ENCODE measurements at regions not wholly inside any gene's neighbourhood (a gene's known extent, or its start where the extent isn't known, plus 50 kb on each side); places are given as distances from the start of the nearest gene placed in this dataset.
"Not testable (repeated sequence)": the region's sequence is repeated elsewhere in the genome, so short reads cannot be mapped to it uniquely, and the experiment has no call there.

- POLR2A ChIA-PET, result no interaction called here
- H3K27ac Mint-ChIP-seq, result no peak overlapping the region
- no peaks in the 10 kb centered on the region for H3K4me1 Mint-ChIP-seq
Measured at GRCh38 chr9:107839371-107839770, 349.8 kb upstream of the KLF4 start.

GRCh38 chr9:107838766-107839165, 349.2 kb upstream of the KLF4 start:
- no peak for DNase-seq
- Mint-ChIP-seq H3K4me1 (no peaks in the 10 kb centered on the region), H3K27me3 (no peaks in the 10 kb centered on the region), H3K4me3 (no peak overlapping the region), H3K36me3 (ENCODE audit: low read depth) (no peaks in the 10 kb centered on the region), H3K27ac (no peak overlapping the region), H3K9me3 (peaks cover 6% of the 10 kb centered on the region)
- POLR2A ChIA-PET, result no interaction called here
- CTCF ChIA-PET, result no interaction called here

More at GRCh38 chr9:107839371-107839770, 349.8 kb upstream of the KLF4 start:
- peaks cover 6% of the 10 kb centered on the region for H3K9me3 Mint-ChIP-seq
- CTCF ChIA-PET, result no interaction called here
- no peak for DNase-seq
- H3K27me3 Mint-ChIP-seq, result no peaks in the 10 kb centered on the region
- no peak overlapping the region for H3K4me3 Mint-ChIP-seq
- no peaks in the 10 kb centered on the region for H3K36me3 Mint-ChIP-seq (ENCODE audit: low read depth)

GRCh38 chr9:107836300-107836699, 346.7 kb upstream of the KLF4 start:
- H3K4me3 Mint-ChIP-seq, result no peak overlapping the region
- ChIA-PET CTCF (no interaction called here), POLR2A (no interaction called here)
- no peak overlapping the region for H3K27ac Mint-ChIP-seq
- no peaks in the 10 kb centered on the region for H3K27me3 Mint-ChIP-seq
- no peak for DNase-seq
- H3K4me1 Mint-ChIP-seq, result no peaks in the 10 kb centered on the region
- no peaks in the 10 kb centered on the region for H3K36me3 Mint-ChIP-seq (ENCODE audit: low read depth)
- H3K9me3 Mint-ChIP-seq, result peaks cover 6% of the 10 kb centered on the region

- Mint-ChIP-seq H3K9me3 (peaks cover 4% of the 10 kb centered on the region), H3K27ac (no peak overlapping the region), H3K36me3 (ENCODE audit: low read depth) (no peaks in the 10 kb centered on the region), H3K27me3 (no peaks in the 10 kb centered on the region), H3K4me1 (no peaks in the 10 kb centered on the region), H3K4me3 (no peak overlapping the region)
- ChIA-PET CTCF (interaction anchor here (0.7 kb wide), 1 partner anchor 767 kb away, joined by 3 read pairs; no protein-coding TSS in a partner anchor), POLR2A (no interaction called here)
- no peak for DNase-seq
Measured at GRCh38 chr9:107833295-107833694, 343.7 kb upstream of the KLF4 start.

- Mint-ChIP-seq H3K27ac (no peak overlapping the region), H3K4me1 (no peaks in the 10 kb centered on the region), H3K36me3 (ENCODE audit: low read depth) (no peaks in the 10 kb centered on the region), H3K9me3 (peaks cover 4% of the 10 kb centered on the region), H3K4me3 (no peak overlapping the region), H3K27me3 (no peaks in the 10 kb centered on the region)
- ChIA-PET CTCF (interaction anchor here (0.7 kb wide), 1 partner anchor 766 kb away, joined by 3 read pairs; no protein-coding TSS in a partner anchor), POLR2A (no interaction called here)
- DNase-seq, result no peak
Measured at GRCh38 chr9:107832871-107833270, 343.3 kb upstream of the KLF4 start.

- no peaks in the 10 kb centered on the region for H3K4me1 Mint-ChIP-seq
- ChIA-PET CTCF (no interaction called here), POLR2A (no interaction called here)
- peaks cover 3% of the 10 kb centered on the region for H3K9me3 Mint-ChIP-seq
- no peak overlapping the region for H3K4me3 Mint-ChIP-seq
- DNase-seq, result no peak
- H3K27me3 Mint-ChIP-seq, result no peaks in the 10 kb centered on the region
- H3K36me3 Mint-ChIP-seq (ENCODE audit: low read depth), result no peaks in the 10 kb centered on the region
- H3K27ac Mint-ChIP-seq, result no peak overlapping the region
Measured at GRCh38 chr9:107830479-107830878, 340.9 kb upstream of the KLF4 start.

GRCh38 chr9:107827884-107828283, 338.3 kb upstream of the KLF4 start:
- H3K27ac Mint-ChIP-seq, result no peak overlapping the region
- CTCF ChIA-PET, result no interaction called here
- POLR2A ChIA-PET, result no interaction called here
- no peaks in the 10 kb centered on the region for H3K27me3 Mint-ChIP-seq
- H3K9me3 Mint-ChIP-seq, result peaks cover 3% of the 10 kb centered on the region
- H3K36me3 Mint-ChIP-seq (ENCODE audit: low read depth), result no peaks in the 10 kb centered on the region
- DNase-seq, result no peak
- no peak overlapping the region for H3K4me3 Mint-ChIP-seq
- H3K4me1 Mint-ChIP-seq, result no peaks in the 10 kb centered on the region

- ChIA-PET CTCF (no interaction called here), POLR2A (no interaction called here)
- no peaks in the 10 kb centered on the region for H3K27me3 Mint-ChIP-seq
Measured at GRCh38 chr9:107827304-107827703, 337.7 kb upstream of the KLF4 start.

GRCh38 chr9:107826688-107826983, 337.1 kb upstream of the KLF4 start:
- H3K4me3 Mint-ChIP-seq; H3K36me3 Mint-ChIP-seq (ENCODE audit: low read depth); H3K27ac Mint-ChIP-seq; DNase-seq; H3K4me1 Mint-ChIP-seq; H3K27me3 Mint-ChIP-seq; H3K9me3 Mint-ChIP-seq; POLR2A ChIA-PET; CTCF ChIA-PET: not testable (repeated sequence)

More at GRCh38 chr9:107827304-107827703, 337.7 kb upstream of the KLF4 start:
- no peak for DNase-seq
- peaks cover 3% of the 10 kb centered on the region for H3K9me3 Mint-ChIP-seq
- no peaks in the 10 kb centered on the region for H3K4me1 Mint-ChIP-seq
- no peak overlapping the region for H3K4me3 Mint-ChIP-seq
- H3K27ac Mint-ChIP-seq, result no peak overlapping the region
- no peaks in the 10 kb centered on the region for H3K36me3 Mint-ChIP-seq (ENCODE audit: low read depth)

GRCh38 chr9:107824556-107824955, 335.0 kb upstream of the KLF4 start:
- no peak overlapping the region for H3K4me3 Mint-ChIP-seq
- H3K9me3 Mint-ChIP-seq, result peaks cover 3% of the 10 kb centered on the region
- no peaks in the 10 kb centered on the region for H3K4me1 Mint-ChIP-seq
- no peak overlapping the region for H3K27ac Mint-ChIP-seq
- no peaks in the 10 kb centered on the region for H3K36me3 Mint-ChIP-seq (ENCODE audit: low read depth)
- no peak for DNase-seq
- CTCF ChIA-PET, result no interaction called here
- no peaks in the 10 kb centered on the region for H3K27me3 Mint-ChIP-seq
- POLR2A ChIA-PET, result no interaction called here

GRCh38 chr9:107819772-107820565, 330.4 kb upstream of the KLF4 start:
- ChIA-PET POLR2A (no interaction called here), CTCF (no interaction called here)
- no peaks in the 10 kb centered on the region for H3K4me1 Mint-ChIP-seq
- no peak overlapping the region for H3K4me3 Mint-ChIP-seq
- DNase-seq, result no peak
- H3K36me3 Mint-ChIP-seq (ENCODE audit: low read depth), result no peaks in the 10 kb centered on the region
- H3K27ac Mint-ChIP-seq, result no peak overlapping the region
- peaks cover 3% of the 10 kb centered on the region for H3K9me3 Mint-ChIP-seq
- H3K27me3 Mint-ChIP-seq, result no peaks in the 10 kb centered on the region

GRCh38 chr9:107818503-107818829, 328.9 kb upstream of the KLF4 start:
- CTCF ChIA-PET, result not testable (repeated sequence)

GRCh38 chr9:107817595-107818502, 328.3 kb upstream of the KLF4 start:
- H3K4me1 Mint-ChIP-seq; POLR2A ChIA-PET; H3K36me3 Mint-ChIP-seq (ENCODE audit: low read depth); CTCF ChIA-PET; H3K4me3 Mint-ChIP-seq; H3K27ac Mint-ChIP-seq; DNase-seq; H3K9me3 Mint-ChIP-seq; H3K27me3 Mint-ChIP-seq: not testable (repeated sequence)

More at GRCh38 chr9:107818503-107818829, 328.9 kb upstream of the KLF4 start:
- H3K27me3 Mint-ChIP-seq; H3K36me3 Mint-ChIP-seq (ENCODE audit: low read depth); H3K9me3 Mint-ChIP-seq; H3K27ac Mint-ChIP-seq; H3K4me3 Mint-ChIP-seq; POLR2A ChIA-PET; DNase-seq; H3K4me1 Mint-ChIP-seq: not testable (repeated sequence)

GRCh38 chr9:107816561-107817021, 327.0 kb upstream of the KLF4 start:
- H3K36me3 Mint-ChIP-seq (ENCODE audit: low read depth), result no peaks in the 10 kb centered on the region
- CTCF ChIA-PET, result no interaction called here
- no peak overlapping the region for H3K27ac Mint-ChIP-seq
- no peaks in the 10 kb centered on the region for H3K4me1 Mint-ChIP-seq
- POLR2A ChIA-PET, result no interaction called here
- H3K9me3 Mint-ChIP-seq, result peaks cover 6% of the 10 kb centered on the region
- no peak for DNase-seq
- no peak overlapping the region for H3K4me3 Mint-ChIP-seq
- no peaks in the 10 kb centered on the region for H3K27me3 Mint-ChIP-seq
